Spleen (tissue), 7 donors: ENCODE measurements at regions not wholly inside any gene's neighbourhood (a gene's known extent, or its start where the extent isn't known, plus 50 kb on each side); places are given as distances from the start of the nearest gene placed in this dataset.

Experiments
- POLR2A ChIP-seq, 3 donors: fragments of 450-650 bp; IDR thresholded peaks; one replicate each; pipeline ENCODE4 v1.5.1; 2017; ENCODE audit warnings: antibody characterized with exemption in 3 of 3, mild to moderate bottlenecking in 1 of 3
- POLR2AphosphoS5 ChIP-seq, 3 donors: sonication (generic); formaldehyde crosslinking; IDR thresholded peaks; one replicate each; pipeline ENCODE4 v1.5.1; 2017; ENCODE audit warnings: antibody characterized with exemption in 3 of 3
- TF ChIP-seq, protein P1 (sequence below), 11 experiments: fragments of 200-600 bp in 7 of 11; fragments of 450-650 bp in 4 of 11; sonication (generic) in 4 of 11; IDR thresholded peaks in 8 of 11; conservative IDR thresholded peaks in 3 of 11; 1 replicate in 7 of 11; 2 replicates in 4 of 11; pipeline versions ENCODE4 v1.4.0 to v1.8.0; 2016 to 2021; ENCODE audit warnings: antibody characterized with exemption in 11 of 11, inconsistent platforms in 4 of 11, mild to moderate bottlenecking in 1 of 11
- donor health status: DM: no; HTN: no; CAD: no; lungs with moderate emphysema.
- donor health status: DM: no; HTN: no; CAD: no.
- donor health status: DM: no; HTN: no; CAD: no.

DNA sequence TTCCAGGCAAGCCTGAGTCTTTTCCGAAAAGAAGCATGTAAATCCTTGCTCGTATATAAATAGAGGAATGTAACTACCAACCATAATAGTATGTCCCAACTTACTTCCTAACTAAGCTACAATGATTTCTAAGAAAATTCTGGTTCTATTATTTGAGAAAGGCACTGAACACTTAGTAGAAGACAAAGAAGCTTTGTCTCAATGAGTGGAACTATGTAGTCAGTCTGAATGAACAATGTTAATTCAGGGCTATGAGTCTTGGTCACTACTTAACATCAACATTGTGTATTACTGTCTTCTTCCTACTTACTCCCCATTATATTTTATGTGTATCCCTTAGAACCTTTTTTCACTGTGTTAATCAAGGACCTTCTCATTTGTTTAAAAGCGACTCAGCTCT lies 206.0 kb downstream of the CYB561 start:
- TF ChIP-seq, protein P1, sequence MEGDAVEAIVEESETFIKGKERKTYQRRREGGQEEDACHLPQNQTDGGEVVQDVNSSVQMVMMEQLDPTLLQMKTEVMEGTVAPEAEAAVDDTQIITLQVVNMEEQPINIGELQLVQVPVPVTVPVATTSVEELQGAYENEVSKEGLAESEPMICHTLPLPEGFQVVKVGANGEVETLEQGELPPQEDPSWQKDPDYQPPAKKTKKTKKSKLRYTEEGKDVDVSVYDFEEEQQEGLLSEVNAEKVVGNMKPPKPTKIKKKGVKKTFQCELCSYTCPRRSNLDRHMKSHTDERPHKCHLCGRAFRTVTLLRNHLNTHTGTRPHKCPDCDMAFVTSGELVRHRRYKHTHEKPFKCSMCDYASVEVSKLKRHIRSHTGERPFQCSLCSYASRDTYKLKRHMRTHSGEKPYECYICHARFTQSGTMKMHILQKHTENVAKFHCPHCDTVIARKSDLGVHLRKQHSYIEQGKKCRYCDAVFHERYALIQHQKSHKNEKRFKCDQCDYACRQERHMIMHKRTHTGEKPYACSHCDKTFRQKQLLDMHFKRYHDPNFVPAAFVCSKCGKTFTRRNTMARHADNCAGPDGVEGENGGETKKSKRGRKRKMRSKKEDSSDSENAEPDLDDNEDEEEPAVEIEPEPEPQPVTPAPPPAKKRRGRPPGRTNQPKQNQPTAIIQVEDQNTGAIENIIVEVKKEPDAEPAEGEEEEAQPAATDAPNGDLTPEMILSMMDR (IDR thresholded peaks at IDR 0.05 in 8 of 11, conservative IDR thresholded peaks at IDR 0.05 in 3 of 11): no peak
- TF ChIP-seq POLR2AphosphoS5 (IDR thresholded peaks at IDR 0.05) (no peak), POLR2A (IDR thresholded peaks at IDR 0.05) (no peak)
